ENCODE measurements at regions not wholly inside any gene's neighbourhood (a gene's known extent, or its start where the extent isn't known, plus 50 kb on each side); places are given as distances from the start of the nearest gene placed in this dataset.
A peak's percentile ranks its signal among the peaks of the same experiment; 100 is the strongest.
"Not testable (repeated sequence)": the region's sequence is repeated elsewhere in the genome, so short reads cannot be mapped to it uniquely, and the experiment has no call there.

- DNase-seq: no peak
Measured at GRCh38 chr11:109945626-109946321, 147.4 kb upstream of the ZC3H12C start.

DNA sequence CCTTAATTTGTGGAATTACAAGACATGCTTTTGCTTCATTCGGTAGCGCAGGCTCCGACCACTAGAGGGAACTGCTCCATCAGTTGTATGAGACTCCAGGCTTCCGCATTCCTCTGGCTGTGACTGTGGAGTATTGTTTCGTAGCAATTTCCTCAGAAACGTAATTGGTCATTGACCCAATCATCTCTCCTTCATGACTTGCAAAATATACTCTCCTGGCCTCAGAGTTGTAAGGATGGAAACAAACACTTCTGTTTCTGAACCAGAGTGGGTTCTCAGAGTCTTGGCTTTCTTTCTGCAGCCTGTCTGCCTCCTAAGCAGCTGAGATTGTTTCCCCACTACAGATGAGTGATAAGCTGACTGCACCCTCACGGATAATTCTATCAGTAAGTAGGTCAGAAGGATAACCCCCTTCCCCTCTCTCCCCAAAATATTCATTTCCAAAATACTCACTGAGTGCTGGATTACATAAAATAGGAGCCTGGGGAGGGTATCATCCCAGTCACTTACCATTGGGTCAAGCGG is 146.8 kb upstream of the ZC3H12C start:
- peak; percentile 65 to 74 for DNase-seq

DNA sequence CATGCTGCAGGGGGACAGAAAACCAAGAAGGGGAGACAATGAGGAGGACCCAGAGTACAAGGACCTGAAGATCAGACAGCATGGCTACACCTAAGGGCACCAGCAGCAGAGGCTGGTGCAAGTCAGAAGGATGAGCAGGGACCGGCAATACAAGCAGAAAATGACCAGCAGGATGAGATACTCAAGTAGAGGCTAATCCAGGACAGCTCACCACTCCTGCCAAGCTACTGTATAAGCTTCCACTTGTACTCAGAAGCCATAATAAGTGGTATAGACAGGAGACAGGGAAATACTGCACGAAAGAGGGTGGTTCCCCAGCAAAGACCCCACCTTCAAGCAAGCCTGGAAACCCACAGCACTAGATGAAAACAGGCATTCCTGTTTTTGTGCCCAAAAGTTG is 138.7 kb upstream of the ZC3H12C start:
- DNase-seq: no peak

DNA sequence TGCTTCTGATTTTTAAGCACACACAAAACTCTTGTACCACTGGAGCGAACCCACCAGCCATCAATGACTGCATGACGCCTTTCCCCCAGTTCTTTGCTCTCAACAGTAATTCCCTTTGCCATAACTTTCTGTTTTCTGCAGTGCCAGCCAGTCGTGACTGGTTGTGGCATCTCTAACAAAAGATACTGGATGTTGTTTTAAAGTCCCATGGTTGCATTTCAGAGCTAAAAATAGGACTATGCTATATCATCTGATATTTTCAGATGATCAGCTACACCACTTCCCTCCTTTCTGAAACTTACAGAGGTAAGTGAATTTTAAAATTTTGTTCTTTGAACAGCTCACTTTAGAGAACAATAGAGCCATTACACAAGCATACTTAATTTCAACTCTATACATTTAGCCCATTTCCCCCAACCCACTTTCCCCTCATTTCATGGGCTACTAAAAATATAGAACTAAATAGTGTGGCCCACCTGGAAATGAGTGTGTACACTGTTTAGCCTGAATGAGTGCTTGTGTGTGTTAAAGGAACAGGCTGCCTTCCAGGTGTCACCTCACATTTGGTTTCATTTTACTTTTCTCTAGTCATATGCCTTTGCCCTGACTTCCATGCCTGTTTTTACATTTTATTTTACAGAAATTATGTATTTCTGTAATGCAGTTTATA is 136.9 kb upstream of the ZC3H12C start:
- DNase-seq: no peak

GRCh38 chr11:109957000-109957399 is 136.2 kb upstream of the ZC3H12C start:
- no peak for DNase-seq

DNA sequence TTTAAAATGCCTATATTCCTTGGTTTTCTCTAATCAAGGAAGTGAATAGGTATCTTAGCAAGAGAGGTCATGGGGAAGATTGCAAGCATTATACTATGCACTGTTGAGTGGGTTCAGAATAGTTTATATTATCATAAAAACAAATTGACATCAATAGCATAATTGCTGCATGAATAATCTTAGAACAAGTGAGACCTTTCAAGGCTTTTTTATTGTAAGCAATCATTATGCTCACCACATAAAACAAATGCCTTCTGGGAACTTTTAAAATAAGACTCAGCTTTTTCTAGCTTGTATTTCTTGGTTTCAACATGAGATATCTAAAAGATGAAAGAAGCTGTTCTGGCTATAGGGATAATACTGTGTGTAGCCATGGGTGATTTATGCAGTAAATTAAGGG is 135.6 kb upstream of the ZC3H12C start:
- no peak for DNase-seq

- no peak for DNase-seq
Measured at GRCh38 chr11:109958131-109958820, 134.9 kb upstream of the ZC3H12C start.

DNA sequence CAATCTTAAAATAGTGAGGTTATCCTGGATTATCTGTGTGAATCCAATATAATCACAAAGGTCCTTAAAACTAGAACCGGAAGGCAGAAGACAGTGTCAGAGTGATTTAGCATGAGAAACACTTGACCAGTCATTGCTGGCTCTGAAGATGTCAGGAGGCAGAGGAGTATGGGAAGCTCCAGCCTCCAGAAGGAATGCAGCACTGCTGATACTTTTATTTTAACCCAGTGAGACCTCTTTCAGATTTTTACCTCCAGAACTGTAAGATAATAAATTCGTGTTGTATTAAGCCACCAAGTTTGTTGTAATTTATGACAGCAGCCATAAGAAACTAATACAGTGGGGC is 134.4 kb upstream of the ZC3H12C start:
- DNase-seq: no peak

- no peak for DNase-seq
Measured at GRCh38 chr11:109960831-109961230, 132.4 kb upstream of the ZC3H12C start.

DNA sequence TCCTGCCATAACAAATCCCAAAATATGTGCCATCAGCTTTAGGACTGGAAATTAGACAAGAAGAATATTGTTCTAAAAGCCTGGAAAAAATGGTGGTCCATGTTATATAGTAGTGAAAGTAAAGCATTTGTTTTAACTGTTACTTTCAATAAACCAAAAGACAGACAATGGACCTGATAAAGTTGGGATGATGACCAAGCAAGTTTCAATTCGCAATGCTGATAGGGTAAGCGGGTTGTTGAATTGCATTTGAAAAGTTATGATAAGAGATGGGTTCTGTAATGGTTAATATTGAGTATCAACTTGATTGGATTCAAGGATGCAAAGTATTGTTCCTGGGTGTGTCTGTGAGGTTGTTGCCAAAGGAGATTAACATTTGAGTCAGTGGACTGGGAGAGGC is 131.9 kb upstream of the ZC3H12C start:
- no peak for DNase-seq

DNA sequence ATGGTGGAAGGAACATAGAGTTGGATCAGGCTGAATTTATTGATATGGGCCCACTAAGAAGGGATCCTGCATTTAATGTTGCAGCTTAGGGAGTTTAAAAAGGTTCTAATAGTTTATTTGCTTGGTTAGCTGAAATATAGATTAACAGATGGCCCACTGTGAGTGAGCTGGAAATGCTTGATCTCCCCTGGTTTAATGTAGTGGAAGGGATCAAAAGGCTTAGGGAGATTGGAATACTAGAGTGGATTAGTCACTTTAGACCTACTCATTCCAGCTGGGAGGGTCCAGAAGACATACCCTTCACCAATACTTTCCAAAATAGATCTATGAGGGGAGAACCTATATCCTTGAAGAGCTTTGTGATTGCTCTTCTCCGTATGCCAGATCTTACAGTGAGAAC is 130.1 kb upstream of the ZC3H12C start:
- no peak for DNase-seq

- no peak for DNase-seq
Measured at GRCh38 chr11:109964487-109964886, 128.7 kb upstream of the ZC3H12C start.

GRCh38 chr11:109965445-109965844 is 127.7 kb upstream of the ZC3H12C start:
- DNase-seq: not testable (repeated sequence)

GRCh38 chr11:109965926-109966325 is 127.3 kb upstream of the ZC3H12C start:
- DNase-seq: not testable (repeated sequence)

DNA sequence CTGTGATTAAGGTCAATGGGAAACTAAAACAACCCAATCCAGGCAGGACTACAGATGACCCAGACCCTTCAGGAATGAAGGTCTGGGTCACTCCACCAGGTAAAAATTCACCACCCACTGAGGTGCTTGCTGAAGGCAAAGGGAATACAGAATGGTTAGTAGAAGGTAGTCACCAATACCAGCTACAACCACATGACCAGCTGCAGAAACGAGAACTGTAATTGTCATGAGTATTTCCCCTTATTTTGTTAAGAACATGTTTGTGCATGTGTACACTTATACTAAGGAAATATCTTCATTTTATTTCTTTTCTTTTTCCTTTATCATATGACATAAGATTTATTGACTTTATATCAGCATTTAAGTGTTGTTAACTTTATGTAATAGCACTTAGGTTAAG is 126.1 kb upstream of the ZC3H12C start:
- DNase-seq: not testable (repeated sequence)

- no peak for DNase-seq
Measured at GRCh38 chr11:109968299-109968698, 124.9 kb upstream of the ZC3H12C start.

DNA sequence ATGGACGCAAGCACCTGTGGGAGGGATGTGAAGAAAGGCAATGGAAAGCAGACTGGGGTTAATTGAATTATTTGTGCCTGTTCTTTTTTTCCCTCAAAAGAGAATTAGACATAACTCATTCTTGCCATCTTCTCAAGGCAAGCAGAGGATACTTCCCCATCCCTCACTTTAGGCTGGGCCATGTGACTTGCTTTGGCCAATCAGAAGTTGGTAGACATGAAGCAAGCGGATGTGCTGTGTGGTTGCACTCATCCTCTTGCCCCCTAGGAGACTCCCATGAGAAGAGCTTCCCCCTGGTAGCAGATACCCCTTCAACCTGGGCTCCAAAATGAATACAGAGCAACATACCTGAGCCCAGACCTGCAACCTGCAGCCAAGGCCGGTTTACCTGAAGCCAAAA is 124.4 kb upstream of the ZC3H12C start:
- DNase-seq: no peak

DNA sequence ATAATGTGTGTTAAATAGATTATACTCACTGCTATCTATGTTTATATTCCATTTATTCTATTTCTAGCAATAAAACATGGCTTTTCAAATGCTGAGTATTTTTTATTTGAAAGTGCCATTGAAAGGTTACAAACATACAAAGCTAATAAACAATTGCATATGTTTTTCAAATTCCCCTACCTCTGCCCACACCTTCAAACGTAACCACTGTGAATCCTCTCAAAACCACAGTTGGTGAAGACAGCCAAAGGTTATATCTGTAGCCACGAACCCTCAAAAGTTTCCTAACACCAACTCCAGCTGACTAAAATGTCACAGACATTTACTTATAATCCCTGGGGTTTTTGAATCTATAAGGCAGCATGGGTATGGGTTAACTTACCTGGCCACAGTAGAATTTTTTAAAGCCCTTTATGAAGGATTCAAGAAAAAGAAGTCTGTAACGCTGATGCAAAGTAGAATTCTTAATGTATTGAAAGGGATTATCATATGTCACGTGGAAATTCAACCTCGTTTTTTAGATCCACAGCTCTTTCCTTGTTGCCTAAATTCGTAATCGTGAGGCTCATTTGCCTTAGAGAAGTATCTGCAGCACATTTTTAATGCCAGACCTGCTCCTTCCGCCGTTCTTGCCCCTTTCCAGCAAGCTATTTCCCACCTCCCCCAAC is 122.5 kb upstream of the ZC3H12C start:
- DNase-seq: no peak

- DNase-seq: no peak
Measured at GRCh38 chr11:109971184-109971523, 122.0 kb upstream of the ZC3H12C start.

DNA sequence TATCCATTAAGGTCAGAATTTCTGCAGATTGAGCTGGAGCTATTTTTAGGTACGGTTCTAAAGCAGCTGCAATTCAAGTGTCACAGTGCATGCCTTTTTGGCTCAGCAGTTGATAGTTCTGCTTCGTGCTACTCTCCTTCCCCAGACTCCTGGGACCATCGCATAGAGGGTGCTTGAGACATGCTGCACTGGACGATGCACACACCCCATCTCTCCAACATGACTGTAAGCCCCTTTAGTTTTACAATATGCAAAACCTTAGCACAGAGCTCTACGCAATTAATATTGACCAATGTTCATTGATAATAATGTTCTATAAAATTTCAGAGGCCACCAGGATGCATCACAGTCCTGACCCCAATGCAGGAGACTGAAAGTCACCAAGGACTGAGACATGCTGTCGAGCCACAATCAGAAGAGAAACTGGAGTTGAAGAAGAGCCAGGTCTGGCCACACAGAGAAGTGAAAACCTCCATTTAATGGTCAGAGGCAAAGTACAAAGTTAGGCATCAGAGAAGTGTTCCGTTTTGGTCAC is 120.9 kb upstream of the ZC3H12C start:
- no peak for DNase-seq

DNA sequence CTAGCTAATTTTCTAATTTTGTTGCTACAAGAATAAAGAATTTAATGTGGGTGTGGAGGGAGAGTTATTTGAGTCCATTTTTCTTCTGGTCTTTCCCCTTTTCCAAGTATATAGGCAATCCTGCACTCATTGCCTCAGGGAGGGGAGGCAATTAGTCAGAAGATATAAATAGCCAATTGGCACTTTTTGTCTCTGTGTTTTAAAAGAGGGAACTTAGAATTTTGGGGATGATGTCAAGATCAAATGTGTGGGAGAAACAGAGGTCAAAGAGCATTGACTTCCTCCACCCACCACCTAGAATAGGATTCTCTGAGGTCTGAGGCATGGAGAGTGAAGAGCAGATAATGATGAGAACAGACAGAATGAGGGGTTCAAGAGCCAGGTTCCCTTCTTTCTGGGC is 120.3 kb upstream of the ZC3H12C start:
- DNase-seq: no peak

DNA sequence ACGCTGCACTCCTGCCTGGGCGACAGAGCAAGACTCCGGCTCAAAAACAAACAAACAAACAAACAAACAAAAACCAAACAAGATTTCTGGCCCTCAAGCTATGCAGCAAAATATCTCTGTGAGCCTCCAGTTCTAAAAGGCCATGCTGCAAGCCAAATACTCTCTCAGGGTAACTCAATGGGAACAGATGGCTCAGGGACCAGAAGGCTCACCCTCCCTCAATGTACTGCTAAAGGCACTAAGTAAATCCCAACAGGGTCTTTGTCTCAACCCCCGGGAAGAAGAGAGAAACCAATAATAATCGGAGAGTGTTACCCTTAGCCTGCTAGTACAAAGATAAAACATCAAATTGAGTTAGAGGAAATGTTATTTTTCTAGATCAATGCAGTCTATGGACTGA is 119.7 kb upstream of the ZC3H12C start:
- no peak for DNase-seq

- no peak for DNase-seq
Measured at GRCh38 chr11:109974523-109974922, 118.7 kb upstream of the ZC3H12C start.
